ENCODE measurements at regions not wholly inside any gene's neighbourhood (a gene's known extent, or its start where the extent isn't known, plus 50 kb on each side); places are given as distances from the start of the nearest gene placed in this dataset.

DNA sequence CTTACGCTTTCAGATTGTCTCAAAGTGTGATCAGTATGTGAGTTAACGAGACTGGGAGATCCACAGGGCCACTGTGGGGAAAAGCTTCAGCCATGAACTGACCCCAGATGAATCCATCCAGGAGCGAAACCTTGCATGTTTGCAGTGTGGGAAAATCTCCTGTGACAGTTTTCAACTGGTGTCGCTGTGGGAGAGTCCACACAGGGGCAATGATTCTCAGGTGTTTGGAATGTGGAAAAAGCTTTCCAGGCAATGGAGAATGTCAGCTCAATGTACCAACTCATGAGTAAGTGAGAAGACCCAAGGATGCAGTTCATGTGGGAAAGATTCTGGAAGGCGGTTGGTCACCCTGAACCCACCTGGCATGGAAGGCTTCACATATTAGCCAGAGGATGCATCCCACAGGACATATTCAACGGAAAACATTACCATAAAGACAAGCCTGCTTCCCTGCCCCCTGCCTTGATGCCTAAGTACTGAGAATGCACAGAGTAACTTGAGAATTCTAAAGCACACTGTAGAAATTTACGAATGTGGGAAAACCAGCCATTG lies 204.1 kb upstream of the BMPER start:
- no peak for DNase-seq (ENCODE audit: low spot score)

DNA sequence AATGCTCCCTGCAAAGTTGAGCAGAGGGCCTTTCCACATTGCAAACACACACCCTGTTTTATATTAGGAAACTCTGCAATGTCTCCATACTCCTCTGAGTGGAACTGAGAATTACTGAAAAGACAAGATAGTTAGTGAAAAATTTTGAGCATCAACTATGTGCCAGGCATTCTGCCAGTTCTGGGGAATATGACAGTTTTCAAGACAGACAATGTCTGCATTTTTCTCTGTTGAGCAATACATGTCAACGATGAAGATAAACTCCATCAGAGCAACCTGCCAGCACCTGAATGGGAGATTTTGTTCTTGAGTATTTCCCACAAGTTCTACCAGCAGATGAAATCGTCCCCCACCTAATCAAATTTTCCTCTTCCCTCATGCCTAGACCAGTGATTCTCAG lies 203.4 kb upstream of the BMPER start:
- no peak for DNase-seq (ENCODE audit: low spot score)

DNA sequence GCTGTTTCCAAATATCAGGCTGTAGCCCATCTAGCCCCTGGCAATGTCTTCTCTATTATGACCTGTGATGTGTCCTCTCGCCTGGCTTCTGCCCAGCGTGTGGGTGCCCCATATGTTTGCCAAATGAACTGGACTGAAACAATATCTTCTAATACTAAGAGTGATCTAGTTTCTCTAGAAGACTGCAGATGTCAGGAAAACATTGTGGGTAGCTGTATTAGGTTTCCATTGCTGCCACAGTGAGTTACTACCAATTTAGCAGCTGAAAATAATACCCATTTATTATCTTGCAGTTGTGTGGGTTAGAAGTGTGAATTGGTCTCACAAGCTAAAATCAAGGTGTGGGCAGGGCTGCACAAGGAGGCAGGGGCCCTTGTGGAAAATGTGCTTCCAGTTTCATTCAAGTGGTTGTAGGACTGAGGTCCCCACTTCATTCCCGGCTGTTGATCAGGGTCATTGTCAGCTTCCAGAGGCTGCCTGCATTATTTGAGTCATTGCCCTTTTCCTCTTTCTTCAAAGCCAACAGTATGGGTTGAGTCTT lies 202.8 kb upstream of the BMPER start:
- no peak for DNase-seq (ENCODE audit: low spot score)

DNA sequence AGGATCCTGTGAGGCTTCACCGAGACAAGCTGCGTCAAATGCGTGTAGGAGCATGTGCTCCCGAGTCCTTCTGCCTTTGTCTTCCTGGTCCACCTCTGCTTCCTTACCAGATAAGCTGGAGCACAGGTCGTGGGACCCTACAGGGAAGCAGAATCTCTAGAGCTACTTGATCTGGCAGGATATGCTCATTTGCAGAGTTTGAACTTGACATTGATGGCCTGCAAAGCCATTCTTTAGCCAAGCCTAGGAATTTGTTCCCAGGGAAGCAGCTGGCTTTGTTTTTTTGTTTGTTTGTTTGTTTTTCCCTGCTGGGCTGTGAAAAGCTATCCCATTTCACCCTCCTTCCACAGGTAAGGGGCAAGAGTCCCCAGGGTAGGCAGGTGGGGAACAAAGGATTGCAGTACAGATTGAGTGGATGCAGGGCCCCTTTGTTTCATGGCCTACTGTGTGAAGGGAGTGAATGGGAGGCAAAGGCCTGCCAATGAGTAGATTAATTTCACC lies 200.0 kb upstream of the BMPER start:
- no peak for DNase-seq (ENCODE audit: low spot score)

DNA sequence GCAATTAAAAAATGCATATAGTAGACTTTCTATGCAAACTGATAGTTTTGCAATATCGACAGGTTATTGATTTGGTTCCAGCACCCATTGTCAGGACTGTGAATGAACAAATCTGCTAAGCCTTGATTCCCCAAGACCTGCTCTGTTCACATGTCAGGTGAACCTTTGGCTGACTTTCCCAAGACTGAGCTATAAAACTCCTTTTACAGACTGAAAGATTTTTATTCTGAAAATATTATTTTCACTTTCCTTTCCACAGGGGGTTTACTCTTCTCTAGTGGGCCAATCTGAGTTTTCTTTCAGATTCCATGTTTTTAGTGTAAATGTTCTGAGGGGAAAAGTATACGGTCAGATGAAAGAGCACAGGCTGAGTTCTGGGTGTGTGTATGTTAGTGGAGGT lies 199.2 kb upstream of the BMPER start:
- DNase-seq (ENCODE audit: low spot score), result no peak

DNA sequence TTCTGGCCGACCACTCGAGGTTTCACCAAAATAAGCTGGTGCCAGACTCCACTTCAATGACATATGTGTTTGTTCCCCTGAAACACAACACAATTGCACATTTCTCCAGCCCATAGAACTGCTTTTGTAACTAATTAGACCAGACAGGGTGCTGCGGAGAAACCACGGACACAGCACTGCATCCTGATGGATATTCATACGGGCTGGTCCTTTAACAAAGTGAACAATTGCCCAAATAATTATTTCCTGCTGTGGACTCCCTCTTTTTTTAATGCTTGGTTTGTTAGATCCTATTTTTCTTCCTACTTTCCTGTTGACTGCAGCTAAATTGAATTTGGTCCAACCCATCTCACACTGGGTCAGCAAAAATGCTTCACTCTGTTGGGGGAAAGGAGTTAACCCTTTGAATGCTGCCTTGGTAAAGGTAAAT lies 198.6 kb upstream of the BMPER start:
- no peak for DNase-seq (ENCODE audit: low spot score)

DNA sequence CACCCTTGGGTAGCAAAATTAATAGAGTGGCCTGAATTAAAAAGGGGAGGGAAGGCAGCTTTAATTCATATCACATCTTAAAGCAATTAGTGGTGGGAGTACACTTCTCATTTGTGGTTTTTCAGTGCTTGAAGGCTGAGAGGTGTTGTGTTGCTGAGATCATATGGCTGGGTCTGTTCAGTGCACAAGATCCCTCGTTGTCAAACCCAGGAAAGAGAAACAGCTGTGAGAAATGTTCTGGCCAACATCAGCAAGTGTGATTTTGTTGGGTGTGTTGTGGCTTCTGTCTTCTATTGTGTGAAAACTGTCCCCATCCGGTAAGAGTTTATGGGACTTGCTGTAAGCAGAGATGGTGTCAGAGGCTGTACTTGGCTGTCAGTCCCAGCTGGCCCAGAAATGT lies 197.9 kb upstream of the BMPER start:
- no peak for DNase-seq (ENCODE audit: low spot score)

DNA sequence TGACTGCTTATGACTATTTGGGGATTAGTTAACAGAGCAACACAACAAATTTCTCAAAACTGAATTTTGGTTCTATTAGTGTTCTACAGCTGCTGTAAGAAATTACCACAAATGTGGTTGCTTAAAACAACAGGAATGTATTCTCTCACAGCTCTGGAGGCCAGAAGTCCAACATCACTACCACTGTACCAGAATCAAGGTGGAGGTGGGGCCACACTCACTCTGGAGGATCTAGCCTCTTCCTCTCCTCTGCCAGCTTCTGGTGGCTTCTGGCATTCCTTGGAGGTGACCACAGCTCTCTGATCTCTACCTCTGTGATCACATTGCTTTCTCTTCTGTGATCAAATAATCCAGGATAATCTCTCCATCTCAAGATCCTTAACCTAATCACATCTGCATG lies 194.7 kb upstream of the BMPER start:
- no peak for DNase-seq (ENCODE audit: low spot score)

DNA sequence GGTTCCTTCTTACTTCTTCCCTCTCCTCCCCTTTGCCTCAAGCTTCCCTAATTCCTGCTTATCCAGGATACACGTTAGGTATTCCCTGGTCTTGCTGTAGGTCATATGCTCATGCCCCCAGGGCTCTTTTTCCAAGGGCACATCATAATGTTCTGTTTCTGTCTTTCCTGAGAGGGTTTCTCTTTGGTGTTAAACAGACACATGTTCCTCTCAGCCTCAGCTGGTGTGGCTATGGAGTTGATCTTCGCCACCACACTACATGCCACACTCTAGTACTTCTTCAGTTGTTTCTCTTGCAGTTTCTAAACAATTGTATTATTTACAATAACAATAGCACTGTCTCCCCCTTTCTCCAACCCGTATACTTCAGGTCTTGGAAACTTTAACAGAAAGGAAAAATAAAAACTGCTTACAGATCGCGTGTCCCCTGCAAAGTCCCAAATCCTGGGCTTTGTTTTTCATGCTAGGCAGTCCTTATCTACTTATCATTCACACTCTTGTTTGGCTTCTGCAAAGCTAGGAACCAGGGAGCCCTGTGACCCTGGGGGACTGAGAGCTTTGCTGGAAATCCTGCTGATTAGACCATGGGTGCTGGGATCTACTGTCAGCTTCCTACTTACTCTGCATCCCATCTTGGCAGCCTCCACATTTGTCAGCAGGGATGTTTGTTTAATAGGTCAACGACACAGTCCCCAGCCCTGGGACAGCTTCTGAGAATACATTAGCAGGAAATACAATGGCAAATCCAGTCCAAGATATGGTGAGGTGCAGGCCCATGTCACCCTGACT lies 193.9 kb upstream of the BMPER start:
- no peak for DNase-seq (ENCODE audit: low spot score)

DNA sequence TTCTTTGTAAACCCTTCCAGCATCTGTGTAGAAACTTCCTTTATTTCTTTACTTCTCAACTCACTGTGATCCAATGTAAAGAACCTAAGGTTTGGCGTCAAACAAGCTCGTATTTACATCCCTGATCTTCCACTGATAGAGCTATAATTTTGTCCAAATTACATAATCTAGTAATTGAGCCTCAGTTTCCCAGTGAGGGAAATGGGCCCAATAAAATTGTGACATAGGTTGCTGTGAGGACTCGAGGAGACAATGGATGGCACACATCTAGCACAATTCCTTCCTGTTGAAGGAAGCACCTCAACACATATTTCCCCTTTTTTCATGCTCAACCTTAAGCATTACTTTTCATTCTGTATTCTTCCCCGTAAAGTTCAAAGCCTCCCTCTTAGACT lies 193.3 kb upstream of the BMPER start:
- no peak for DNase-seq (ENCODE audit: low spot score)

DNA sequence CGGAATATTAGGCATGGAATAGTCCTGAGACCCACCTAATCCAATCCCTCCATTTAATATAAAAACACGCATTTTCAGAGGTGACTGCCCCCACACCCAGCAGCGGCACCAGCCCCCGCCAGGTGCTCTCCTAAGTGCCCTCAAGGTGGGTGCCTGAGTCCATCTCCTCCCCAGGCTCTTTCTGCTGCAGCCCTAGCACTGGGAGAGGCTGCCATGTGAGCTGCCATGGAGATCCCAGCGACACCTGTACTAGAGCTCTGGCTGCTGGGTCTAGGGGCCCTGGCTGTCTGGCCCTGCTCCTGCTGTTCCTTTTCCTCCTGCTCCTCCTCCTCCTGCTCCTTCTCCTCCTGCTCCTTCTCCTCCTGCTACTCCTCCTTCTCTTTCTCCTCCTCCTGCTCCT lies 191.1 kb upstream of the BMPER start:
- no peak for DNase-seq (ENCODE audit: low spot score)

DNA sequence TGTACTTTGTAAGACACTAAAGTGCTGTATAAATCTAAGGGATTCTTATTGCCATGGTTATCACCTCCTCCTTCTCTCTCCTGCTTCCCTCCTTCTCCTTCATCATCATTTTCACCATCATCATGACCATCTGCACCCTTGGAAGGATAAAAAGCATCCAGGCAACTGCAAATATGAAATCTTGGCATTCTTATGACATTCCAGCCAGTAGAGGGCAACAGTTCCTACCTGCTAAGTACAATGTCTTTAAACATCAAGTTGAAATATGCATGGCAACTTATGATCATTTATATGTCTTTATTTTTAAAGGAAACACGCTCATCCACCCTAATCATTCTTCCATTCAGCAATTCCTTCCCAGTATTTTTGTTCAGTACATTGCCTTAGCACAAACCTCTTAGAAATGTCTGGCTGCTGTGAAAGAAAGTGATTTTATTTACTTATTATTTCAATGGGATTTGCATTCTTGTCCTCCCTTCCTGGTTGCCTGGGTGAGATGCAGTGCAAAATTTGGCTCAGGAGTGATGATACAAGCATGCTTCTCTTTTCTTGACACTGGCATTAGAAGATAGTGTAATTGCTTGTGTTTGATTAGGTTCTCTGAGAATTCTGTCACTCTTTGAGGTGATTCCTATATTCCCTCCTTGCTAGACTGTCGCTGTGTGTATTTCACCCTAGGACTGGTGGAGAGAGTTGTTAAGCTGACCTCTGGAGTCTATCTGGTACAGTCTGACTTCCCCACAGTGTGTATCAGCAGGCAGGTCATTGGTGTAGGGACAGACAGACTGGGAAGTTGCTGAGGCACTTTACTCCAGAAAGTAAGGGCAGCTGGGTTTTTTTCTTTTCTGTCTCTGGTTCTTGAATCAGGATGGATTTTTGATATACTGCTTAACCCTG lies 188.5 kb upstream of the BMPER start:
- peak; percentile 75 for DNase-seq (ENCODE audit: low spot score)

DNA sequence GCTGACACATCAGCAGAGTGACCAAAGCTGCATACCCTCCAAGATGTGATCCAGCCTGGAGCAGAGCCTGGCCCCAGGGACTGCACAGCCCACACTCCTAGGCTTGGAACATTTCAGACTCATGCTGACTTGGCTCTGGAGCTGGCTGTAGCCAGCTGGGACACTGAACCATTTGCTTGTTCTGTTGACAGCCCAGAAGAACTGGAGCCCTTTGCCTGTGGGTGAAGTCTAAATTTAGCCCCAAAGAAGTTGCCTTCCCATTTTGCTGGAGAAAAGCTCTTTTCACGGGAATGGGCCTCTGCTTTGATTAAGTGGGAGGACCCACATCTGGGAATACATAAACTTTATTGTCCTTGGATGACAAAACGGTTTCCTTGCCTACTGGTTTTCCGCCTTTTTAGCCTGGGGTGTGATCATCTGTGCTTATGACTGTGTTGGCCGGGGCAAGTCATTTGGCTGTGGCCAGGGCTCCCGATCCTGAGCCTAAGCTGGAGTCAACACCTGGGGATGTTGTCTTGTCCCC lies 186.2 kb upstream of the BMPER start:
- DNase-seq (ENCODE audit: low spot score), result no peak

DNA sequence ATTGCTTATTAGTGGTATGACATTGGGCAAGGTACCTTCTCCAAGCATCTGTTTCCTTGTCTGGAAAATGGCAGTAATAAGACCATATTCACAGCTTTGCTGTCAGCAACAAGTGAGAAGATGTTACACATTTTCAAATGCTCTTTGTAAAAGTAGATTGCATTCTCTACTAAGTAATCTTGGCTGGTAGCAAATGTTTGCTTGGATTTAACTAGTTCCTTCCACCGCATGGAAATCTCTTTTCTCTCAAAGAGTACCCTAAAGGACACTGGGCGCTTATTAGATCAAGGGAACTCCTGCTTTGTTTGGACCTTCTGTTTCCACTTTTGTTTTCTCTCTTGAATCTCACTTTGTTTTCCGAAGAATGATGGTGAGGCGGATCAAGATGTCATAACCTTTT lies 185.2 kb upstream of the BMPER start:
- DNase-seq (ENCODE audit: low spot score), result no peak

DNA sequence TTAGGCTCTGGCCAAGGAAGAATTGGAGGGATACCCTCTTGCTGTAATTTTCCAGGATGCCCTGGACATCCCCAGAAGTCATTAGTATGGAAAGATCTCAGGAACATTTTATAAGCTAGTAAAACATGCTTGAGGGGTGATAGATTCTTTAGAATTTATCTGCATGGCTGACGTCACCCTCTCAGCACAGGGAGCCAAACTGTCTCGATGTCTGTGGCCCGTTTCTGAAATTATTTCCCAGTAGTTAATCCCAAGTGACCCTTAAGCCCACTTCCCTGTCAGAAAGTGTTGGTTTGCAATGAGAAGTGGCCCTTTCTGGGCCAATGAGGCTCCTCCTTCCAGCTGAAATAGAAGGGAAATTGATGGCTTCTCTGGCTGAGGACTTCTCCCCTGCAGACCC lies 184.5 kb upstream of the BMPER start:
- DNase-seq (ENCODE audit: low spot score), result no peak

DNA sequence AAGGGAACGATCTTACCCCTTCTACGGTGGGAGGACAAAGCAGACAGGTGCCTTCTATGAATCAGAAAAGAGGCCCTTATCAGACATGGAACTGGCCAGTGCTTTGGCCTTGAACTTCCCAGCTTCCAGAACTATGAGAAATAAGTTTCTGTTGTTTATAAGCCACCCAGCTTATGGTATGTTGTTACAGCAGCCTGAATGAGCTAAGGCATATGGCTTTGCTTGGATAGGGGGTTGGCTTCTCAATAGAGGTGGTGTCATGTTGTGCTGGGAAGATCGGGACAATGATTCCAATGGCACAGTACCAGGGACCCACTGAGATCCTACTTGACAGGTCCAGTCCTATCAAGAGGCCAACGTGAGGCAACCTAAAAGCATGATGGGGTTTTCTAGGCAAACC lies 183.4 kb upstream of the BMPER start:
- no peak for DNase-seq (ENCODE audit: low spot score)

DNA sequence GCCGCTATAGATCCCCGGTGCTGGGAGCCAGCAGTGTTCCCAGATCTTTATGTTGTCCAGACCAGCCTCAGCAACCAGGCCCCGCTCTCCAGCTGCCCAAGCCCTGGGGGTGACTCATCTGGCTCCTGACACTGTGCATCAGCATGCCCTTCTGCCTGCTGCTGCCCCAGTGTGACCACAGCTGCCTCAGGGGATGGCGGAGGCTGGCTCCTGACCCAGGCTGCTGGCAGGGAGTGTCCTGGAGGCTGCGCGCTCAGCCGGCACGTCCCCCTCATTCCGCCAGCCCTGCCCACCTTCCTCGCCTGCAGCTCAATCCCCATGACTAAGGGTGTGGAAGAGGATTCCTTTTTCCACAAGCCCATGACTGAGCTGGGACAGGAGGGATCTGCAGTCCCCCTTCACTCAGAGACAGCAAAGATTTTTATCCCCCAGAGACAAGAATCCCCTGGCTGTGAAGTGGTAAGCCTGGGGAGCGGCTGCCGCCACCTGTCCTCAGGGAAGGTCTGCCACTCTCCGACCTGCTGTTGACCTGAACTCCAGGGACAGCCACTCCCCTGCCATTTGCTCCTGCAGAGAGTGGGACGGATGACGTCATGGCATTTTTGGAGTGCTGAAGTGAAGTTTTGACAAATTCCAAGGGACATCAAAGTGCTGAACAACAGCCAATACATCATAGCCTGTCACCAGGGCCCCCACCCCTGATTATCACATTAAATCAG lies 182.8 kb upstream of the BMPER start:
- DNase-seq (ENCODE audit: low spot score), result peak; percentile 97

DNA sequence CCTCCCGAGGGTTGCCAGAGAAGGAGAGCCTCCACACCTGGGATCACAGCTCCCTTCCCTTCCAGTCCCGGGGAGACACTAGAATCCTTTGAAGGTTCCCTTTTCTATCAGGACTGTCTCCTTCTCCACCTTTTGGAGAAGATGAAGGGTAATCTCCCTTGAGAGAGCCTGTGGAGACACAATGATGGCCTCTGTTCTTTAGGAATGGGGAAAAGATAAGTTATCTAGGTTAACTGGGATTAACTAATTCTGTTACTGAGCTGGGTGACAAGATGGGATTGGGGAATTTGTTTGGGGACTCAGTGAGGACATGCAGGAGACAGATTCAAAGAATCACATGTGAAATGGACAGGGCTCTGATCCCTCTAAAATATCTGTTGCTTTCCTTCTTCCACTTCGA lies 181.1 kb upstream of the BMPER start:
- DNase-seq (ENCODE audit: low spot score), result no peak

DNA sequence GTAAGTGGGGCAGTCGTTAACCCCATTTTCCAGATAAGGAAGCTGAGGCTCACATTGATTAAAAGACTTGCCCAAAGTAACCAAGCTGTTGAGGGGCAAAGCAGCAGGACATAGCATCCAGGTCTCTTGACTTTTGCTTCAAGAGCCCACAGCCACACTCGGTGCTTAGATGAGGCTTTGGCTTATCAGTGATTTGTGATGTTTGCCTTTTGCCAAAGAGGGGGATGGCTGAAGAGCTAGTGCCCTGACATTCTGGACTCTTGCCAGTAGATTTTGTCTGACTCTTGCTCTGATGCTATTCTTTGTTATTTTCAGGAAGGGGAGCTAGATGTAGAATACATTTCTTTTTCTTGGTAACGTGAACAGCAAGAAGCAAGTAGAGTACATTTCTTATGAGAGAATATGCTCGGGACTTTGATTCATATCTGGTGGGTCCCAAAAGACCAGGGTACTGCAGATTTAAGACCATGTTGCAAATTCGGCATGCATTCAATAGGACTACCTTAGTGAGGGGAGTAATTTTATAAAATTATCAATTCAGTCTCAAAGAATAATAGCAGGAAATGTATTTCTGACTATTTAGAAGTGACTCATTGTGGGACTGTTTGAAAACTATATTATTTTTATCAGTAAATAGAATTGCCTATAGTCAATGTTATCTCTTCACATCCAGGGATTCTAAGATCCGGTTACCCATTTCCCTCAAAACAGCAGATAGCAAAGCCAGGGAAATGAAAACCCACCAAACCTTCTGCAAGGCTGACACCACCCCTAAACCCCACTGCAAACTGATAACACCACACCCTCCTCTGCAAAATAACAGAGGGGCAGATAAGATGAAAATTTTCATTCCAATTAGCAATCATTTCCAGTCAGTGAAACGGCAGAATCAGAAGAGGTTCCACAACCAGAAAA lies 180.0 kb upstream of the BMPER start:
- no peak for DNase-seq (ENCODE audit: low spot score)

DNA sequence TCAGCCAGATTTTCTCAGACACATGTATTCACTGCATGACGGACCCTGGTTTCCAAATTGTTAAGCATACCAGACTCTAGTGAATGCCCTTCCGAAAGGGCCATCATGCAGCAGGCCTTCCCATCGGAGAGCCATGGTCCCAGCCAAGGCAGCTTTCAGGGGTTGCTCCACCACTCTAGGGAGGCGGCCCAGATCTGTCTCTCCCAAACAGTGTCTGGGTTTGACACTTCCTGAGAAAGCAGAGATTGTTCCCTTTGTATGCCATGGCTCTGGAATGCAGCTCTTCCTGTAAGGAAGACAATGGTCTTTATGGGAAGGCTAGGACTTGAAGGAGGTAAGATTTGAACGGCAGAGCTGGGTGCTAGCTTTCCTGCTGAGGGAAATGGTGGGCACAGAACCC lies 178.8 kb upstream of the BMPER start:
- DNase-seq (ENCODE audit: low spot score), result no peak

Data from A172 (cell line).